HCT116 (cell line): ENCODE measurements at regions not wholly inside any gene's neighbourhood (a gene's known extent, or its start where the extent isn't known, plus 50 kb on each side); places are given as distances from the start of the nearest gene placed in this dataset.

ENCODE experiments used
- CEBPB ChIP-seq: IDR thresholded peaks from 2 replicates; pipeline ENCODE4 v1.6.1; 2012; ENCODE audit warnings: low read depth
- EGR1 ChIP-seq: IDR thresholded peaks from 2 replicates; pipeline ENCODE4 v1.6.1; 2012; ENCODE audit warnings: low read depth
- EZH2 ChIP-seq: fragments of 200-600 bp; sonication (generic); IDR thresholded peaks from 2 replicates; pipeline ENCODE4 v1.6.1; 2017; ENCODE audit warnings: antibody characterized with exemption, mixed run types
- EZH2phosphoT487 ChIP-seq: fragments of 200-600 bp; IDR thresholded peaks from 2 replicates; pipeline ENCODE4 v1.6.1; 2018; ENCODE audit warnings: antibody characterized with exemption, borderline replicate concordance
- FOSL1 ChIP-seq: IDR thresholded peaks from 2 replicates; pipeline ENCODE4 v1.6.1; 2012; ENCODE audit warnings: low read depth
- JUND ChIP-seq: IDR thresholded peaks from 2 replicates; pipeline ENCODE4 v1.6.1; 2012
- POLR2A ChIP-seq: IDR thresholded peaks from 2 replicates; pipeline ENCODE4 v1.7.0; 2011; ENCODE audit warnings: borderline replicate concordance; ENCODE audit not compliant: insufficient read depth, insufficient read length; ENCODE audit errors: extremely low read depth
- RAD21 ChIP-seq: IDR thresholded peaks from 2 replicates; pipeline ENCODE4 v1.6.1; 2012; ENCODE audit warnings: low read depth, mild to moderate bottlenecking
- SIN3A ChIP-seq: IDR thresholded peaks from 2 replicates; pipeline ENCODE4 v1.6.1; 2012; ENCODE audit warnings: low read depth
- SRF ChIP-seq: IDR thresholded peaks from 2 replicates; pipeline ENCODE4 v1.6.1; 2012; ENCODE audit warnings: low read depth
- TCF7L2 ChIP-seq: IDR thresholded peaks from 2 replicates; pipeline ENCODE4 v1.7.0; 2011; ENCODE audit warnings: borderline replicate concordance, inconsistent platforms; ENCODE audit not compliant: insufficient read depth, insufficient read length; ENCODE audit errors: extremely low read depth
- YY1 ChIP-seq: IDR thresholded peaks from 2 replicates; pipeline ENCODE4 v1.6.1; 2011; ENCODE audit warnings: low read length, low read depth, moderate library complexity, mild to moderate bottlenecking; ENCODE audit not compliant: insufficient replicate concordance; ENCODE audit errors: extremely low read depth
- TF ChIP-seq, protein P1 (sequence below), 3 experiments: fragments of 200-600 bp in 1 of 3; sonication (generic) in 1 of 3; IDR thresholded peaks in 2 of 3; conservative IDR thresholded peaks in 1 of 3; 2 replicates each; pipeline ENCODE4 v1.5.1; 2012 to 2017; ENCODE audit warnings: low read depth in 2 of 3, low read length in 2 of 3, antibody characterized with exemption in 1 of 3, borderline replicate concordance in 1 of 3, control low read depth in 1 of 3, mild to moderate bottlenecking in 1 of 3, mixed read lengths in 1 of 3, mixed run types in 1 of 3, moderate library complexity in 1 of 3; ENCODE audit not compliant: insufficient read depth in 1 of 3
- TF ChIP-seq, protein P2 (sequence below): IDR thresholded peaks from 2 replicates; pipeline ENCODE4 v1.6.1; 2012

DNA sequence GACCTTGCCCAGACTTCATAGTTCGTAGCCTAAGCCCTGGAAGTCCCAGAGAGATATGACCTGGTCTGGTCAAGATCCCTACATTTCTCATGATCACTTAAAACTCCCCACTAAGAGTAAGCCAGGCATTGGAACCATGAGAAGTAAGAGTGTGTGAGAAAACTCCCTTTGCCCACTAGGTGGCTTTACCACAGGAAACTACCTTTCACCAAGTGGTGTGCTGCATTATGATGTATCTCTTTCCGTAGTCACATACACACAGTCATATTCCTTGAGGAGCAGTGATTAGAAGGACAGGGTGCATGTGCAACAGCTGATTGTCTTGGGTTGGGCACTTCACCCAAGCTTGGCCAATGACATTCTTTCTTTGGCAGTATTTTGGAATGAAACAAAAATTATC is 639.3 kb downstream of the KCNJ2 start:
- no peak for TF ChIP-seq POLR2A
- no peak for TF ChIP-seq YY1
- peak; percentile 57 for TF ChIP-seq RAD21
- TF ChIP-seq EZH2phosphoT487, result no peak
- TF ChIP-seq, protein P1, sequence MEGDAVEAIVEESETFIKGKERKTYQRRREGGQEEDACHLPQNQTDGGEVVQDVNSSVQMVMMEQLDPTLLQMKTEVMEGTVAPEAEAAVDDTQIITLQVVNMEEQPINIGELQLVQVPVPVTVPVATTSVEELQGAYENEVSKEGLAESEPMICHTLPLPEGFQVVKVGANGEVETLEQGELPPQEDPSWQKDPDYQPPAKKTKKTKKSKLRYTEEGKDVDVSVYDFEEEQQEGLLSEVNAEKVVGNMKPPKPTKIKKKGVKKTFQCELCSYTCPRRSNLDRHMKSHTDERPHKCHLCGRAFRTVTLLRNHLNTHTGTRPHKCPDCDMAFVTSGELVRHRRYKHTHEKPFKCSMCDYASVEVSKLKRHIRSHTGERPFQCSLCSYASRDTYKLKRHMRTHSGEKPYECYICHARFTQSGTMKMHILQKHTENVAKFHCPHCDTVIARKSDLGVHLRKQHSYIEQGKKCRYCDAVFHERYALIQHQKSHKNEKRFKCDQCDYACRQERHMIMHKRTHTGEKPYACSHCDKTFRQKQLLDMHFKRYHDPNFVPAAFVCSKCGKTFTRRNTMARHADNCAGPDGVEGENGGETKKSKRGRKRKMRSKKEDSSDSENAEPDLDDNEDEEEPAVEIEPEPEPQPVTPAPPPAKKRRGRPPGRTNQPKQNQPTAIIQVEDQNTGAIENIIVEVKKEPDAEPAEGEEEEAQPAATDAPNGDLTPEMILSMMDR (IDR thresholded peaks at IDR 0.05 in 2 of 3, conservative IDR thresholded peaks at IDR 0.05 in 1 of 3; ENCODE audit: borderline replicate concordance in 1 of 3, insufficient read depth in 1 of 3, low read depth in 2 of 3, low read length in 2 of 3), result peak; percentile 32 to 73 (median 70); a peak in 5 of 6 replicates
- no peak for TF ChIP-seq JUND
- TF ChIP-seq SRF, result no peak
- TF ChIP-seq CEBPB, result no peak
- TF ChIP-seq EGR1, result no peak
- no peak for TF ChIP-seq SIN3A
- TF ChIP-seq TCF7L2, result no peak
- TF ChIP-seq EZH2, result no peak
- TF ChIP-seq, protein P2, sequence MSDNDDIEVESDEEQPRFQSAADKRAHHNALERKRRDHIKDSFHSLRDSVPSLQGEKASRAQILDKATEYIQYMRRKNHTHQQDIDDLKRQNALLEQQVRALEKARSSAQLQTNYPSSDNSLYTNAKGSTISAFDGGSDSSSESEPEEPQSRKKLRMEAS, result no peak
- no peak for TF ChIP-seq FOSL1
